ENCODE measurements at regions not wholly inside any gene's neighbourhood (a gene's known extent, or its start where the extent isn't known, plus 50 kb on each side); places are given as distances from the start of the nearest gene placed in this dataset.

DNA sequence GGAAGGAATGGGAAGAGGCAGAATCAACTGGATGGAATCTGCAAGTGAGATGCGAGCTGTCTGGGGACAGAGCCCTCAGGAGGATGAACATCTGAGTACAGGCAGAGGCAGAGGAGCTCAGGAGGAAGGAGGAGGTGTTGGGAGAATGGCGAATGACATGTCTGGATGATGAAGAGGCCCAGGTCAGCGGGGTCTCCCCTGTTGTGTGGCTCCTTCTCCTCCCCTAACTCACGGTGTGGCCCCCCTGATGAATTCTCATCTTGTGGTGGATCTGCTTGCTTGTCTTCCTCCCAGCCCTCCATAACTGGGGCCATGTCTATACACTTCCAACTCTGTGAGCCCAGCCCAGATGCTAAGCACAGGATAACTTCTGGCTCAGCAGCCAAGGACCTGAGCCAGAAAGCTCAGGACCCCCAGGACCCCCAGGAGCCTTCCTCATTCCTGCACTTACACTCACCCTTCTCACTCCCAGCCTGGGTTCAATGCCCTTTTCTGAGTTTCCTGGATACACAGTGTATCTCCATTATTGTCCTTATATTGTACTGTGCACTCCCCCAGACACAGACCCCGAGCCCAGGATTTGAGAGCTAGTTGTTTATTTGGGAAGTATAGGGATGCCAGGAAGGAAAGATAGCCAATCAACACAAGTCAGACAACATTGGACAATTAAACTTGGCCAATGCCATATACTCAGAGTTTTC, 678.6 kb upstream of the HS6ST1 start:
- Histone ChIP-seq H3K4me3 (replicated peaks in 1 of 3; ENCODE audit: insufficient read depth in 1 of 3, low read depth in 2 of 3, low read length in 3 of 3) (no peak overlapping the region), H3K4me1 (ENCODE audit: insufficient read depth, low read length) (no peaks in the 10 kb centered on the region), H3K9me3 (ENCODE audit: low read length) (no peaks in the 10 kb centered on the region), H3K4me2 (ENCODE audit: low read depth, low read length) (no peak overlapping the region), H3K79me2 (ENCODE audit: insufficient read depth, low read length) (no peaks in the 10 kb centered on the region), H4K20me1 (ENCODE audit: insufficient read depth, low read length) (no peaks in the 10 kb centered on the region), H3K36me3 (replicated peaks in 1 of 2; ENCODE audit: control insufficient read depth in 1 of 2, insufficient read depth in 2 of 2, low read length in 2 of 2) (no peaks in the 10 kb centered on the region), H3K9ac (ENCODE audit: insufficient read depth, low read depth, low read length) (no peak overlapping the region), H2AFZ (ENCODE audit: low read length) (no peak overlapping the region), H3K27me3 (ENCODE audit: control insufficient read depth in 1 of 2, insufficient read depth in 2 of 2, low read length in 2 of 2) (peaks cover 0 to 4% of the 10 kb centered on the region in 2 experiments; a peak in 2 of 5 replicates), H3K27ac (ENCODE audit: extremely low read length, insufficient read depth, low read length) (no peak overlapping the region)
- ChIA-PET CTCF (ENCODE audit: low intra/inter-chr PET ratio, low total read pairs) (no interaction called here), POLR2A (no interaction called here)
- FAIRE-seq (no peak), ATAC-seq (no peak), DNase-seq (ENCODE audit: low spot score) (no peak)
- WGBS (ENCODE audit: low lambda C conversion rate), result 5% methylated on average over 5 of the region's 5 CpGs
- TF ChIP-seq RXRA (CRISPR knock-in tag; IDR thresholded peaks at IDR 0.05) (no peak), ZSCAN31 (CRISPR knock-in tag; IDR thresholded peaks at IDR 0.05; ENCODE audit: low read depth) (no peak), FOXM1 (CRISPR knock-in tag; IDR thresholded peaks at IDR 0.05) (no peak), ZNF615 (CRISPR knock-in tag; IDR thresholded peaks at IDR 0.05; ENCODE audit: borderline replicate concordance) (no peak), MYC (CRISPR knock-in tag; IDR thresholded peaks at IDR 0.05; ENCODE audit: borderline replicate concordance) (no peak)
- intact Hi-C loops (cut with micrococcal nuclease; ENCODE audit: unreplicated experiment), result no loop called here
- no TSS peak for BruUV-seq (replicated peaks)
- in situ Hi-C loops (cut with HindIII; ENCODE audit: extremely low pct_ligation_motif_present, low pct_unique_long_range_greater_than_20kb), result no loop called here

DNA sequence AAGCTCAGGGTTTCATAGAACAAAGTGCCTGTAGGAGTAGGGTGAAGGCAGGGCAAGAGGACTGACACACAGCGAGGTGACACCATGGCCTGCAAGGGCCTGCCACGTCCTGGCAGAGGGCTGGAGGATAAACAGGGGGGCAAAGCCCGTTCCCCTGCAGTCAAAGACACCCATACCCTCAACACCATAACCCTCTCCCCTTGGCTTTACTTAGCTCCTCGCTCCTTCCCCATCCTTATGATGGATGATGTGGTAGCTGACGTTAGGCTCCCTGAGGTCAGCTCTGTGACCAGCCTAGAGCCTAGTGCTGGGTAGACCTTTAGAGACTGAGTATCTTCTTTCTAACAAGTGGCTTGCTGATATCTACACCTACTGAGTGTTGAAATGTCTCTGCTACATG, 683.3 kb upstream of the HS6ST1 start:
- DNase-seq (ENCODE audit: low spot score) (no peak), FAIRE-seq (no peak), ATAC-seq (no peak)
- BruUV-seq (replicated peaks), result no TSS peak
- in situ Hi-C loops (cut with HindIII; ENCODE audit: extremely low pct_ligation_motif_present, low pct_unique_long_range_greater_than_20kb) (no loop called here), intact Hi-C loops (cut with micrococcal nuclease; ENCODE audit: unreplicated experiment) (loop anchor here (5.0 kb wide), 1 partner anchor 480 kb away; no protein-coding TSS in a partner anchor)
- Histone ChIP-seq H3K27ac (ENCODE audit: extremely low read length, insufficient read depth, low read length) (no peak overlapping the region), H3K79me2 (ENCODE audit: insufficient read depth, low read length) (no peaks in the 10 kb centered on the region), H4K20me1 (ENCODE audit: insufficient read depth, low read length) (no peaks in the 10 kb centered on the region), H3K4me3 (replicated peaks in 1 of 3; ENCODE audit: insufficient read depth in 1 of 3, low read depth in 2 of 3, low read length in 3 of 3) (no peak overlapping the region), H3K27me3 (ENCODE audit: control insufficient read depth in 1 of 2, insufficient read depth in 2 of 2, low read length in 2 of 2) (peaks cover 0 to 13% of the 10 kb centered on the region in 2 experiments; a peak in 2 of 5 replicates), H3K36me3 (replicated peaks in 1 of 2; ENCODE audit: control insufficient read depth in 1 of 2, insufficient read depth in 2 of 2, low read length in 2 of 2) (no peaks in the 10 kb centered on the region), H2AFZ (ENCODE audit: low read length) (no peak overlapping the region), H3K4me2 (ENCODE audit: low read depth, low read length) (no peak overlapping the region), H3K4me1 (ENCODE audit: insufficient read depth, low read length) (no peaks in the 10 kb centered on the region), H3K9ac (ENCODE audit: insufficient read depth, low read depth, low read length) (no peak overlapping the region), H3K9me3 (ENCODE audit: low read length) (no peaks in the 10 kb centered on the region)
- TF ChIP-seq THAP8 (CRISPR knock-in tag; IDR thresholded peaks at IDR 0.05; ENCODE audit: borderline replicate concordance) (no peak), NFIC (IDR thresholded peaks at IDR 0.05; ENCODE audit: low read length) (no peak), ELF3 (CRISPR knock-in tag; IDR thresholded peaks at IDR 0.05) (no peak)
- 0% methylated on average over 5 of the region's 5 CpGs for WGBS (ENCODE audit: low lambda C conversion rate)
- CTCF ChIA-PET (ENCODE audit: low intra/inter-chr PET ratio, low total read pairs), result no interaction called here
- POLR2A ChIA-PET, result no interaction called here
